Body of pancreas (tissue), 4 donors: ENCODE measurements at regions not wholly inside any gene's neighbourhood (a gene's known extent, or its start where the extent isn't known, plus 50 kb on each side); places are given as distances from the start of the nearest gene placed in this dataset.
A peak's percentile ranks its signal among the peaks of the same experiment; 100 is the strongest.

Source experiments
- ATAC-seq: fragments of 150-250 bp; one replicate; pipeline ENCODE4 v1.9.1; 2016
- DNase-seq, 4 donors: peaks; one replicate each; pipeline ENCODE4 v3.0.0-alpha.2; 2019
- H3K27ac ChIP-seq, 4 donors: fragments of 200-600 bp; sonication (generic); 1 replicate in 3 of 4; 2 replicates in 1 of 4; pipeline versions ENCODE4 v1.5.1 to v1.6.1; 2016 to 2019; ENCODE audit warnings: mild to moderate bottlenecking in 1 of 4, mixed read lengths in 1 of 4, moderate library complexity in 1 of 4
- H3K27me3 ChIP-seq, 2 donors: fragments of 200-600 bp; sonication (generic); one replicate each; pipeline ENCODE4 v1.6.0; 2016; ENCODE audit warnings: mild to moderate bottlenecking in 1 of 2
- H3K36me3 ChIP-seq, 2 donors: fragments of 200-600 bp; sonication (generic); replicated peaks in 1 of 2; 2 replicates each; pipeline ENCODE4 v1.5.1; 2016; ENCODE audit warnings: low read depth in 2 of 2; ENCODE audit not compliant: insufficient read depth in 1 of 2
- H3K4me1 ChIP-seq: fragments of 200-600 bp; sonication (generic); one replicate; pipeline ENCODE4 v1.6.0; 2016
- H3K4me3 ChIP-seq, 2 donors: fragments of 200-600 bp; sonication (generic); 1 replicate in 1 of 2; 2 replicates in 1 of 2; pipeline ENCODE4 v1.5.1; 2016 to 2019
- H3K9me3 ChIP-seq, 3 donors: fragments of 200-600 bp; sonication (generic); 1 replicate in 2 of 3; 2 replicates in 1 of 3; pipeline ENCODE4 v1.5.1; 2016
- CTCF ChIP-seq, 7 experiments: fragments of 450-650 bp in 4 of 7; fragments of 200-600 bp in 3 of 7; sonication (generic) in 3 of 7; IDR thresholded peaks; one replicate each; pipeline ENCODE4 v1.5.1; 2016 to 2019; ENCODE audit warnings: antibody characterized with exemption in 7 of 7
- POLR2A ChIP-seq, 3 donors: fragments of 450-650 bp; IDR thresholded peaks; one replicate each; pipeline ENCODE4 v1.6.1; 2016; ENCODE audit warnings: antibody characterized with exemption in 3 of 3, mild to moderate bottlenecking in 2 of 3
- WGBS, 2 donors: methylation state at CpG; one replicate each; pipeline ENCODE4 v1.1.5; 2017; 5-methylcytosine and 5-hydroxymethylcytosine counted together
- intact Hi-C: fragments of 100-400 bp; cut with DNase I; formaldehyde crosslinking; loops from one replicate; pipeline ENCODE4 v1.15.1; 2023

DNA sequence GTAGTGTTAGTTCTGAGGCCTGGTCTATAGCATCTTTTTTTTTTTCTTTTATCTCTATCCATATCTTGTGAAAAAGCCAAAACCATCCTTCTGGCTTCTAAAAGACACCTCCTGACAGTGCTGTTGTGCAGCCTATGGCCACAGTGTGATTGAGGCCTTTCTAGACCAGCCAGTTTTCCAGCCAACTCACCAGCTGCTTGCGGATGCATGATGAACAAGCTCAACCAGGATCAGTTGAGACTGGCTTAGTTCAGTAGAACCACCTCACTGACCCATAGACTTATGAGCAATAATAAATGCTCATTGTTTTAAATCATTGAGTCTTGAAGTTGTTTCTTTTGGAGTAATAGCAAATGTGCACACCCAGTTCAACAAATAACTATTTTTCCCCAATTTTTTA, 296.9 kb downstream of the FAM170A start:
- Histone ChIP-seq H3K36me3 (no peaks in the 10 kb centered on the region), H3K27ac (no peak overlapping the region), H3K9me3 (no peaks in the 10 kb centered on the region), H3K4me1 (no peaks in the 10 kb centered on the region), H3K4me3 (no peak overlapping the region), H3K27me3 (no peaks in the 10 kb centered on the region)
- WGBS, 2 donors: 75 to 79% methylated on average over 1 of the region's 1 CpG
- DNase-seq (no peak), ATAC-seq (no peak)
- intact Hi-C loops: no loop called here
- TF ChIP-seq POLR2A (IDR thresholded peaks at IDR 0.05) (no peak), CTCF (IDR thresholded peaks at IDR 0.05) (no peak)

DNA sequence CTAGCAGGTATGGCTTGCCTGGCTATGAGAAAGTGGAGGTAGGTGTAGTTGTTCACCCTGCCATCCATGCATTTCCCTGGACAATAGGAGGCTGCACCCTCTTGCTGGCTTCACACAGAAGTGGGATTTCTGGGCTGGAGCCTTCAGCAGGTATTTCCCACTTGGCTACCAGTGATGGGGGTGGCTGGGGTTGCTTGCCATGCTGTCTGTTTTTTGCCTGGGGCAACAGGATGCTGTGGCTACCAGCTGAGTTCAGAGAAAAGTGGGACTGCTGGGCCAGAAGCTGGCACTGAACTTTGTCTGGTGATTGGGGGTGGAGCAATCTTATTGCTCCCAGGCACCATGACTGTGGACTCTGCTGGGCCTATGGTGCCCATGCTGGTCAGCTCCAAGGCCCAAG, 299.6 kb downstream of the FAM170A start:
- DNase-seq (no peak), ATAC-seq (no peak)
- Histone ChIP-seq H3K4me3 (no peak overlapping the region), H3K27me3 (no peaks in the 10 kb centered on the region), H3K27ac (no peak overlapping the region), H3K9me3 (no peaks in the 10 kb centered on the region), H3K36me3 (no peaks in the 10 kb centered on the region), H3K4me1 (no peaks in the 10 kb centered on the region)
- TF ChIP-seq CTCF (IDR thresholded peaks at IDR 0.05) (no peak), POLR2A (IDR thresholded peaks at IDR 0.05) (no peak)
- intact Hi-C loops: no loop called here

- WGBS, 2 donors: 42 to 48% methylated on average over 4 of the region's 4 CpGs
- intact Hi-C loops: no loop called here
- Histone ChIP-seq H3K4me3 (no peak overlapping the region), H3K27ac (no peak overlapping the region), H3K27me3 (no peaks in the 10 kb centered on the region), H3K9me3 (no peaks in the 10 kb centered on the region), H3K36me3 (no peaks in the 10 kb centered on the region), H3K4me1 (no peaks in the 10 kb centered on the region)
- TF ChIP-seq POLR2A (IDR thresholded peaks at IDR 0.05) (no peak), CTCF (IDR thresholded peaks at IDR 0.05) (no peak)
- DNase-seq: no peak
- no peak for ATAC-seq
These were observed 301.1 kb downstream of the FAM170A start for GRCh38 chr5:119930490-119930889.

DNA sequence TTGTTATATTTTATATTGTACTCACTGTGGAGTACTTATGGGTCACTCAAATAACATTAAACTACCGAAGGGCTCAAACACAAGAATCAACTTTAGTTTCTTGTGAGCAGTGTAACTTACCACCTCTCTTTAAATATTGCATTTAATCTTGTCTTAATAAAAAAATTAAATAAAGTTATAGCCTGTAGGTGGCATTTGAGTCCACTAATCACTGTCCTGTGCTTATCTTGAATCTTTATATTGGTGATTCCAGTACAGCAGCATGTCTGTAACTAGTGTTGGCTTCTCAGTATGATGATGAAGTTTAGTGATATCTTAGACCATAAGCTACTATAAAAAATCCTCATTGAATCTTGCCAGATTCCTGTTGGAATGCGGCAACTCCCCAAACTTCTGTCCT, 313.8 kb downstream of the FAM170A start:
- no peaks in the 10 kb centered on the region for H3K27me3 ChIP-seq
- DNase-seq (no peak), ATAC-seq (no peak)
- TF ChIP-seq POLR2A (IDR thresholded peaks at IDR 0.05) (no peak), CTCF (IDR thresholded peaks at IDR 0.05) (peak in 5 of 7 experiments; percentile 6 to 52 (median 40))
- H3K36me3 ChIP-seq: no peaks in the 10 kb centered on the region
- intact Hi-C loops: no loop called here
- H3K4me1 ChIP-seq: no peaks in the 10 kb centered on the region
- WGBS, 2 donors: 65 to 67% methylated on average over 2 of the region's 2 CpGs
- no peak overlapping the region for H3K27ac ChIP-seq
- no peak overlapping the region for H3K4me3 ChIP-seq
- no peaks in the 10 kb centered on the region for H3K9me3 ChIP-seq

DNA sequence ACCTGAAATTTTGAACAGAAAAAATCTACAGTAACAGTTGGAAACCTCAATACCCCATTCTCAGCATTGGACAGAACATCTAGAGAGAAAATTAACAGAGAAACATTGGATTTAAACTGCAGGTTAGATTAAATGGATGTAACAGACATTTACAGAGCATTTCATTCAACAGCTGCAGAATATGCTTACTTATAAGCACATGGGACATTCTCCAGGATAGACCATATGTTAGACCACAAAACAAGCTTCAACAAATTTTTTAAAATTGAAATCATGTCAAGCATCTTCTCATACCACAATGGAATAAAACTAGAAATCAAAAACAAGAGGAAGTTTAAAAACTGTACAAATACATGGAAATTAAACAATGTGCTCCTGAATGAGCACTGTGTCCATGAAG, 316.3 kb downstream of the FAM170A start:
- no peaks in the 10 kb centered on the region for H3K36me3 ChIP-seq
- no peaks in the 10 kb centered on the region for H3K4me1 ChIP-seq
- H3K9me3 ChIP-seq: no peaks in the 10 kb centered on the region
- intact Hi-C loops: no loop called here
- H3K4me3 ChIP-seq: no peak overlapping the region
- no peaks in the 10 kb centered on the region for H3K27me3 ChIP-seq
- TF ChIP-seq CTCF (IDR thresholded peaks at IDR 0.05) (no peak), POLR2A (IDR thresholded peaks at IDR 0.05) (no peak)
- H3K27ac ChIP-seq: no peak overlapping the region
- DNase-seq (no peak), ATAC-seq (no peak)
